Spleen (tissue), 7 donors: ENCODE measurements at regions not wholly inside any gene's neighbourhood (a gene's known extent, or its start where the extent isn't known, plus 50 kb on each side); places are given as distances from the start of the nearest gene placed in this dataset.

Experiments used
- CTCF ChIP-seq, 11 experiments: fragments of 200-600 bp in 7 of 11; fragments of 450-650 bp in 4 of 11; sonication (generic) in 4 of 11; IDR thresholded peaks in 8 of 11; conservative IDR thresholded peaks in 3 of 11; 1 replicate in 7 of 11; 2 replicates in 4 of 11; pipeline versions ENCODE4 v1.4.0 to v1.8.0; 2016 to 2021; ENCODE audit warnings: antibody characterized with exemption in 11 of 11, inconsistent platforms in 4 of 11, mild to moderate bottlenecking in 1 of 11
- POLR2A ChIP-seq, 3 donors: fragments of 450-650 bp; IDR thresholded peaks; one replicate each; pipeline ENCODE4 v1.5.1; 2017; ENCODE audit warnings: antibody characterized with exemption in 3 of 3, mild to moderate bottlenecking in 1 of 3
- POLR2AphosphoS5 ChIP-seq, 3 donors: sonication (generic); formaldehyde crosslinking; IDR thresholded peaks; one replicate each; pipeline ENCODE4 v1.5.1; 2017; ENCODE audit warnings: antibody characterized with exemption in 3 of 3
- donor health status: DM: no; HTN: no; CAD: no; lungs with moderate emphysema.
- donor health status: DM: no; HTN: no; CAD: no.
- donor health status: DM: no; HTN: no; CAD: no.

GRCh38 chr19:16018801-16019551, 57.3 kb upstream of the TPM4 start:
- TF ChIP-seq POLR2AphosphoS5 (IDR thresholded peaks at IDR 0.05) (no peak), CTCF (IDR thresholded peaks at IDR 0.05 in 8 of 11, conservative IDR thresholded peaks at IDR 0.05 in 3 of 11) (no peak), POLR2A (IDR thresholded peaks at IDR 0.05) (no peak)
